Spleen (tissue), 7 donors: ENCODE measurements at regions not wholly inside any gene's neighbourhood (a gene's known extent, or its start where the extent isn't known, plus 50 kb on each side); places are given as distances from the start of the nearest gene placed in this dataset.

Source experiments
- POLR2A ChIP-seq, 3 donors: fragments of 450-650 bp; IDR thresholded peaks; one replicate each; pipeline ENCODE4 v1.5.1; 2017; ENCODE audit warnings: antibody characterized with exemption in 3 of 3, mild to moderate bottlenecking in 1 of 3
- POLR2AphosphoS5 ChIP-seq, 3 donors: sonication (generic); formaldehyde crosslinking; IDR thresholded peaks; one replicate each; pipeline ENCODE4 v1.5.1; 2017; ENCODE audit warnings: antibody characterized with exemption in 3 of 3
- TF ChIP-seq, protein P1 (sequence below), 11 experiments: fragments of 200-600 bp in 7 of 11; fragments of 450-650 bp in 4 of 11; sonication (generic) in 4 of 11; IDR thresholded peaks in 8 of 11; conservative IDR thresholded peaks in 3 of 11; 1 replicate in 7 of 11; 2 replicates in 4 of 11; pipeline versions ENCODE4 v1.4.0 to v1.8.0; 2016 to 2021; ENCODE audit warnings: antibody characterized with exemption in 11 of 11, inconsistent platforms in 4 of 11, mild to moderate bottlenecking in 1 of 11
- donor health status: DM: no; HTN: no; CAD: no; lungs with moderate emphysema.
- donor health status: DM: no; HTN: no; CAD: no.
- donor health status: DM: no; HTN: no; CAD: no.

DNA sequence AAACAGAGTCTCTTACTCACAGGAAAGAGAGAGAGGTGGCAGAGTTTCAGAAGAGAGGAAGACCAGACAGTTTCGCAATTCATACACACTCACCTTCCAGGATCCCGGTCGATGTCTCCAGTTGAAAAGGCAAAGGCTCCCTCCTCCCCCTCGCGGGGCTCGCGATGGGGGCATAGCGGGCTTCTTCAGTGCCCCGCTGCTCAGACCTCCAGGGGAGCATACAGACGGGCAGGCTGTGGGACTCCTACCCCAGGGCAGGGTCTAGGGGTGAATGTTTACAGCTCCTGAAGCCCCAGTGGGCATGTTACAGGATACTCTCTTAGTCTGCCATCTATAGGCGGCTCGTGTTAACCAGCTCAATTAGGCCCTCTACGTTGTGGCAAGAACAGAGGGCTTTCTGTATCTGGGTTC lies 139.2 kb downstream of the SLITRK5 start:
- TF ChIP-seq, protein P1, sequence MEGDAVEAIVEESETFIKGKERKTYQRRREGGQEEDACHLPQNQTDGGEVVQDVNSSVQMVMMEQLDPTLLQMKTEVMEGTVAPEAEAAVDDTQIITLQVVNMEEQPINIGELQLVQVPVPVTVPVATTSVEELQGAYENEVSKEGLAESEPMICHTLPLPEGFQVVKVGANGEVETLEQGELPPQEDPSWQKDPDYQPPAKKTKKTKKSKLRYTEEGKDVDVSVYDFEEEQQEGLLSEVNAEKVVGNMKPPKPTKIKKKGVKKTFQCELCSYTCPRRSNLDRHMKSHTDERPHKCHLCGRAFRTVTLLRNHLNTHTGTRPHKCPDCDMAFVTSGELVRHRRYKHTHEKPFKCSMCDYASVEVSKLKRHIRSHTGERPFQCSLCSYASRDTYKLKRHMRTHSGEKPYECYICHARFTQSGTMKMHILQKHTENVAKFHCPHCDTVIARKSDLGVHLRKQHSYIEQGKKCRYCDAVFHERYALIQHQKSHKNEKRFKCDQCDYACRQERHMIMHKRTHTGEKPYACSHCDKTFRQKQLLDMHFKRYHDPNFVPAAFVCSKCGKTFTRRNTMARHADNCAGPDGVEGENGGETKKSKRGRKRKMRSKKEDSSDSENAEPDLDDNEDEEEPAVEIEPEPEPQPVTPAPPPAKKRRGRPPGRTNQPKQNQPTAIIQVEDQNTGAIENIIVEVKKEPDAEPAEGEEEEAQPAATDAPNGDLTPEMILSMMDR (IDR thresholded peaks at IDR 0.05 in 8 of 11, conservative IDR thresholded peaks at IDR 0.05 in 3 of 11) = no peak
- TF ChIP-seq POLR2AphosphoS5 (IDR thresholded peaks at IDR 0.05) = no peak
- no peak for TF ChIP-seq POLR2A (IDR thresholded peaks at IDR 0.05)
